A673 (cell line): ENCODE measurements at regions not wholly inside any gene's neighbourhood (a gene's known extent, or its start where the extent isn't known, plus 50 kb on each side); places are given as distances from the start of the nearest gene placed in this dataset.

ENCODE experiments used
- BruUV-seq: library from RNA; stranded (reverse); fragments of 400-500 nt; replicated peaks from 2 replicates; lab custom pipeline; 2021; lab: Mats Ljungman, UMichigan
- CTCF ChIA-PET: fragments of 300-600 bp; sonication (Branson Sonifier 250); formaldehyde crosslinking; loops from one replicate; lab custom pipeline; 2022; ENCODE audit warnings: antibody characterized with exemption; lab: Charles Lee
- POLR2A ChIA-PET: fragments of 300-600 bp; sonication (Branson Sonifier 250); formaldehyde crosslinking; loops from one replicate; lab custom pipeline; 2022; ENCODE audit warnings: antibody characterized with exemption; ENCODE audit not compliant: low non-redundant PET; lab: Charles Lee
- DNase-seq: peaks from one replicate; pipeline ENCODE4 v3.0.0-alpha.2; 2015; ENCODE audit warnings: low spot score
- H3K27ac ChIP-seq: fragments of 200-600 bp; sonication (generic); 2 replicates; pipeline ENCODE4 v1.5.1; 2016; ENCODE audit warnings: mixed run types, low read depth, mild to moderate bottlenecking, mixed read lengths, antibody characterized with exemption, low read length; ENCODE audit not compliant: poor library complexity, severe bottlenecking
- H3K27me3 ChIP-seq: fragments of 200-600 bp; sonication (generic); replicated peaks from 2 replicates; pipeline ENCODE4 v1.6.1; 2017; ENCODE audit warnings: mixed run types, low read depth, mild to moderate bottlenecking, mixed read lengths, antibody characterized with exemption, low read length; ENCODE audit not compliant: insufficient read depth, poor library complexity
- H3K36me3 ChIP-seq: fragments of 200-600 bp; sonication (generic); 2 replicates; pipeline ENCODE4 v1.6.1; 2016; ENCODE audit warnings: mixed run types, mild to moderate bottlenecking, mixed read lengths, antibody characterized with exemption, low read length; ENCODE audit not compliant: insufficient read depth, poor library complexity, severe bottlenecking
- H3K4me1 ChIP-seq: fragments of 200-600 bp; sonication (generic); 2 replicates; pipeline ENCODE4 v1.6.1; 2017; ENCODE audit warnings: mixed run types, mild to moderate bottlenecking, mixed read lengths, antibody characterized with exemption, low read length; ENCODE audit not compliant: insufficient read depth, poor library complexity, severe bottlenecking
- H3K4me3 ChIP-seq: fragments of 200-600 bp; sonication (generic); 2 replicates; pipeline ENCODE4 v1.5.1; 2016; ENCODE audit warnings: low read depth, mixed run types, mild to moderate bottlenecking, mixed read lengths, low read length; ENCODE audit not compliant: poor library complexity, severe bottlenecking
- H3K9me3 ChIP-seq: fragments of 200-600 bp; sonication (generic); 2 replicates; pipeline ENCODE4 v1.6.1; 2016; ENCODE audit warnings: mixed run types, low read depth, mild to moderate bottlenecking, mixed read lengths, antibody characterized with exemption, low read length; ENCODE audit not compliant: poor library complexity, severe bottlenecking
- EZH2 ChIP-seq: fragments of 200-600 bp; sonication (generic); IDR thresholded peaks from 2 replicates; pipeline ENCODE4 v1.6.1; 2017; ENCODE audit warnings: borderline replicate concordance, low read depth, mild to moderate bottlenecking, mixed read lengths, antibody characterized with exemption, low read length; ENCODE audit not compliant: poor library complexity, severe bottlenecking
- intact Hi-C: fragments of 100-400 bp; cut with micrococcal nuclease; formaldehyde crosslinking; loops from one replicate; pipeline ENCODE4 v1.10.0; 2022; ENCODE audit not compliant: unreplicated experiment
- TF ChIP-seq, protein P1 (sequence below): fragments of 300-800, 200-600 bp; sonication (generic); conservative IDR thresholded peaks from 2 replicates; pipeline ENCODE4 v1.5.1; 2017; ENCODE audit warnings: low read depth, mild to moderate bottlenecking, antibody characterized with exemption, low read length, moderate library complexity, mixed read lengths

DNA sequence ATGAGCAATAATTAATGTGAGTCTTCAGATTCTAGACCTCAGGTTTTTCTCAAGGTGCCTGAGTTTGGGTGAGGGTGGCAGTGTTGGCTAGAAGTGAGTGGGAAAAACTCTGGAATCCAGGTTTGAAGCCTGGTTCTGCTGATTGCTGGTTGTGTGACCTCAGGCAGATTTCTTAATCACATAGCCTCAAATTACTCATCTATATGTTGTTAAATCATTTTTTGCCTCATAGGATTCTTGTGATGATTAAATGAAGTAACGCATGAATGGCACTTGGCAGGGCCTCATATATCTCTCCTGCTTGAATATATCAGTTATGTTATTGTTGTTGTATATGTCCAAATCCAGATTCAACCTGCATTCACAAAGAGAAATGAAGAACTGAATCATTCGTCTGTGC lies 60.5 kb downstream of the NR2F2 start:
- no TSS peak for BruUV-seq
- Histone ChIP-seq H3K4me1 (no peaks in the 10 kb centered on the region), H3K27me3 (no peaks in the 10 kb centered on the region), H3K4me3 (no peak overlapping the region), H3K27ac (no peak overlapping the region), H3K36me3 (no peaks in the 10 kb centered on the region), H3K9me3 (no peaks in the 10 kb centered on the region)
- intact Hi-C loops: no loop called here
- DNase-seq: no peak
- TF ChIP-seq EZH2: no peak
- TF ChIP-seq, protein P1, sequence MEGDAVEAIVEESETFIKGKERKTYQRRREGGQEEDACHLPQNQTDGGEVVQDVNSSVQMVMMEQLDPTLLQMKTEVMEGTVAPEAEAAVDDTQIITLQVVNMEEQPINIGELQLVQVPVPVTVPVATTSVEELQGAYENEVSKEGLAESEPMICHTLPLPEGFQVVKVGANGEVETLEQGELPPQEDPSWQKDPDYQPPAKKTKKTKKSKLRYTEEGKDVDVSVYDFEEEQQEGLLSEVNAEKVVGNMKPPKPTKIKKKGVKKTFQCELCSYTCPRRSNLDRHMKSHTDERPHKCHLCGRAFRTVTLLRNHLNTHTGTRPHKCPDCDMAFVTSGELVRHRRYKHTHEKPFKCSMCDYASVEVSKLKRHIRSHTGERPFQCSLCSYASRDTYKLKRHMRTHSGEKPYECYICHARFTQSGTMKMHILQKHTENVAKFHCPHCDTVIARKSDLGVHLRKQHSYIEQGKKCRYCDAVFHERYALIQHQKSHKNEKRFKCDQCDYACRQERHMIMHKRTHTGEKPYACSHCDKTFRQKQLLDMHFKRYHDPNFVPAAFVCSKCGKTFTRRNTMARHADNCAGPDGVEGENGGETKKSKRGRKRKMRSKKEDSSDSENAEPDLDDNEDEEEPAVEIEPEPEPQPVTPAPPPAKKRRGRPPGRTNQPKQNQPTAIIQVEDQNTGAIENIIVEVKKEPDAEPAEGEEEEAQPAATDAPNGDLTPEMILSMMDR: no peak
- POLR2A ChIA-PET: no interaction called here
- CTCF ChIA-PET: no interaction called here

GRCh38 chr15:96392380-96393208 lies 62.1 kb downstream of the NR2F2 start:
- no peak overlapping the region for H3K4me3 ChIP-seq
- POLR2A ChIA-PET: no interaction called here
- no peaks in the 10 kb centered on the region for H3K36me3 ChIP-seq
- TF ChIP-seq, protein P1: no peak
- no peak for TF ChIP-seq EZH2
- no peaks in the 10 kb centered on the region for H3K4me1 ChIP-seq
- H3K27ac ChIP-seq: peak overlapping the region; percentile 38
- no peak for DNase-seq
- intact Hi-C loops: no loop called here
- BruUV-seq: no TSS peak
- CTCF ChIA-PET: no interaction called here
- no peaks in the 10 kb centered on the region for H3K27me3 ChIP-seq
- H3K9me3 ChIP-seq: no peaks in the 10 kb centered on the region

DNA sequence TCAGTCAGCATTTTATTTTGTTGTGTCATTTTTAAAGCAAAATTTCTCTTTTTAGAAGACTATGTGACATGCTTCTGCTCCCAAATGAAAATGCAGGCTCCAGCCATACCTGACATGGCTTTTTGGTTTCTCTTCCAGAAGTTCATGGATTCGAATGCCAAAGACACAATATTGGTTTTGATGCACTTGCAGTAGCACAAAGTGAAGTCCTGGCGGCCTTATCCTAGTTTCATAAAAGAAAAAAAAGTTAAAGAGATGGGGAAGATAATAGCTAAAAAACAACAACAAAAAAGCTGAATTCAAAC lies 62.7 kb downstream of the NR2F2 start:
- Histone ChIP-seq H3K27me3 (no peaks in the 10 kb centered on the region), H3K9me3 (no peaks in the 10 kb centered on the region), H3K36me3 (no peaks in the 10 kb centered on the region), H3K27ac (peak overlapping the region; percentile 11), H3K4me3 (no peak overlapping the region), H3K4me1 (no peaks in the 10 kb centered on the region)
- TF ChIP-seq, protein P1: no peak
- no peak for TF ChIP-seq EZH2
- intact Hi-C loops: no loop called here
- no TSS peak for BruUV-seq
- no peak for DNase-seq
- POLR2A ChIA-PET: no interaction called here
- CTCF ChIA-PET: no interaction called here
